H1 (cell line): ENCODE measurements at regions not wholly inside any gene's neighbourhood (a gene's known extent, or its start where the extent isn't known, plus 50 kb on each side); places are given as distances from the start of the nearest gene placed in this dataset.

ENCODE experiments used
- CBX8 ChIP-seq: fragments of 300-800, 300-1000 bp; sonication (generic); IDR thresholded peaks from 2 replicates; pipeline ENCODE4 v1.7.1; 2016; ENCODE audit warnings: low read depth, low read length, borderline replicate concordance
- CHD7 ChIP-seq: fragments of 300-600 bp; sonication (generic); IDR thresholded peaks from 2 replicates; pipeline ENCODE4 v1.7.1; 2012; ENCODE audit warnings: low read length, moderate library complexity, mild to moderate bottlenecking, inconsistent platforms; ENCODE audit not compliant: insufficient replicate concordance
- E2F6 ChIP-seq: IDR thresholded peaks from 2 replicates; pipeline ENCODE4 v1.6.1; 2012; ENCODE audit warnings: inconsistent platforms
- RAD21 ChIP-seq, 2 experiments: IDR thresholded peaks in 1 of 2; conservative IDR thresholded peaks in 1 of 2; 2 replicates each; pipeline ENCODE4 v1.6.1; 2011; ENCODE audit warnings: low read depth in 2 of 2, low read length in 2 of 2, improper control_type of control experiment in 1 of 2, inconsistent platforms in 1 of 2, mild to moderate bottlenecking in 1 of 2, moderate library complexity in 1 of 2
- RBBP5 ChIP-seq: IDR thresholded peaks from 2 replicates; pipeline ENCODE4 v1.7.1; 2012; ENCODE audit warnings: low read depth, mild to moderate bottlenecking, inconsistent platforms, low read length, moderate library complexity, borderline replicate concordance
- TAF7 ChIP-seq: optimal IDR thresholded peaks from 2 replicates; pipeline ENCODE3; 2011; ENCODE audit warnings: low read depth, mild to moderate bottlenecking, inconsistent platforms, low read length, moderate library complexity, borderline replicate concordance
- USF2 ChIP-seq: IDR thresholded peaks from 2 replicates; pipeline ENCODE4 v1.6.1; 2011; ENCODE audit warnings: low read length, improper control_type of control experiment

GRCh38 chr10:3471472-3471871 is 298.9 kb upstream of the PITRM1 start (continued):
- TF ChIP-seq CHD7: no peak
- TF ChIP-seq RAD21 (IDR thresholded peaks at IDR 0.05 in 1 of 2, conservative IDR thresholded peaks at IDR 0.05 in 1 of 2; ENCODE audit: low read depth in 2 of 2, low read length in 2 of 2): no peak
- no peak for TF ChIP-seq CBX8
- no peak for TF ChIP-seq E2F6
- no peak for TF ChIP-seq TAF7
- TF ChIP-seq RBBP5: no peak
- TF ChIP-seq USF2: no peak
